GM12878 (cell line): ENCODE measurements at regions not wholly inside any gene's neighbourhood (a gene's known extent, or its start where the extent isn't known, plus 50 kb on each side); places are given as distances from the start of the nearest gene placed in this dataset.
"Not testable (repeated sequence)": the region's sequence is repeated elsewhere in the genome, so short reads cannot be mapped to it uniquely, and the experiment has no call there.

Experiments
- ATF2 ChIP-seq: IDR thresholded peaks from 2 replicates; pipeline ENCODE4 v1.6.1; 2012; ENCODE audit warnings: low read length, inconsistent platforms
- CTCF ChIP-seq, 3 experiments: IDR thresholded peaks in 2 of 3; conservative IDR thresholded peaks in 1 of 3; 2 replicates each; pipeline ENCODE4 v1.5.1; 2011; ENCODE audit warnings: low read depth in 3 of 3, low read length in 3 of 3, mild to moderate bottlenecking in 3 of 3, control low read depth in 2 of 3, moderate library complexity in 2 of 3, inconsistent platforms in 1 of 3, mixed read lengths in 1 of 3; ENCODE audit not compliant: control insufficient read depth in 2 of 3, insufficient read depth in 1 of 3; ENCODE audit errors: extremely low read depth in 1 of 3
- EP300 ChIP-seq, 2 experiments: fragments of 150-350 bp in 1 of 2; IDR thresholded peaks; 2 replicates each; pipeline ENCODE4 v1.6.1; 2011 to 2012; ENCODE audit warnings: low read depth in 2 of 2, low read length in 2 of 2, borderline replicate concordance in 1 of 2, improper control_type of control experiment in 1 of 2, inconsistent platforms in 1 of 2; ENCODE audit not compliant: control insufficient read depth in 1 of 2
- NRF1 ChIP-seq: conservative IDR thresholded peaks from 2 replicates; pipeline ENCODE4 v1.6.1; 2011; ENCODE audit warnings: mild to moderate bottlenecking, low read depth, low read length, improper control_type of control experiment
- PKNOX1 ChIP-seq: fragments of 450-650 bp; IDR thresholded peaks from 2 replicates; pipeline ENCODE4 v1.6.1; 2016; ENCODE audit warnings: mild to moderate bottlenecking
- POLR2A ChIP-seq: IDR thresholded peaks from 2 replicates; pipeline ENCODE4 v1.6.1; 2011; ENCODE audit warnings: low read depth, mild to moderate bottlenecking, low read length
- ZZZ3 ChIP-seq: IDR thresholded peaks from 2 replicates; pipeline ENCODE4 v1.6.1; 2011; ENCODE audit warnings: low read depth; ENCODE audit not compliant: control insufficient read depth, insufficient read length

GRCh38 chr18:14940106-14940505, 192.1 kb downstream of the ANKRD30B start:
- not testable (repeated sequence) for TF ChIP-seq PKNOX1; POLR2A; ATF2; ZZZ3; CTCF (IDR thresholded peaks at IDR 0.05 in 2 of 3, conservative IDR thresholded peaks at IDR 0.05 in 1 of 3; ENCODE audit: control insufficient read depth in 2 of 3, extremely low read depth in 1 of 3, insufficient read depth in 1 of 3, low read depth in 3 of 3, low read length in 3 of 3); EP300 (IDR thresholded peaks at IDR 0.05; ENCODE audit: borderline replicate concordance in 1 of 2, control insufficient read depth in 1 of 2, low read depth in 2 of 2, low read length in 2 of 2); NRF1
